Activated naive CD4-positive, alpha-beta T cell treated with anti-CD3 and anti-CD28 coated beads, Interleukin-2, amount 10 ng/mL, durations not matched to agents 7 days and 5 days (primary cell): ENCODE measurements at regions not wholly inside any gene's neighbourhood (a gene's known extent, or its start where the extent isn't known, plus 50 kb on each side); places are given as distances from the start of the nearest gene placed in this dataset.

Source experiments
- CTCF ChIA-PET: fragments of 350-600 bp; sonication (Branson Sonifier 250); formaldehyde crosslinking; loops from one replicate; lab custom pipeline; 2021; ENCODE audit warnings: antibody characterized with exemption; lab: Charles Lee
- DNase-seq: peaks from one replicate; pipeline ENCODE4 v3.0.0-alpha.2; 2020
- H3K27ac Mint-ChIP-seq: one replicate; pipeline ENCODE4 v1.8.0; 2021; ENCODE audit warnings: mild to moderate bottlenecking, moderate library complexity, mixed read lengths
- H3K27me3 Mint-ChIP-seq: one replicate; pipeline ENCODE4 v1.8.0; 2021; ENCODE audit warnings: mild to moderate bottlenecking, mixed read lengths
- H3K36me3 Mint-ChIP-seq: one replicate; pipeline ENCODE4 v1.8.0; 2021; ENCODE audit warnings: mixed read lengths
- H3K4me1 Mint-ChIP-seq: one replicate; pipeline ENCODE4 v1.8.0; 2021; ENCODE audit warnings: mixed read lengths
- H3K4me3 Mint-ChIP-seq: one replicate; pipeline ENCODE4 v1.8.0; 2021; ENCODE audit warnings: mild to moderate bottlenecking, moderate library complexity, mixed read lengths
- H3K9me3 Mint-ChIP-seq: one replicate; pipeline ENCODE4 v1.8.0; 2021; ENCODE audit warnings: mixed read lengths

- no peaks in the 10 kb centered on the region for H3K4me1 Mint-ChIP-seq
- DNase-seq: no peak
- no peaks in the 10 kb centered on the region for H3K36me3 Mint-ChIP-seq
- CTCF ChIA-PET: no interaction called here
- peaks cover 2% of the 10 kb centered on the region for H3K9me3 Mint-ChIP-seq
- no peaks in the 10 kb centered on the region for H3K27me3 Mint-ChIP-seq
- H3K4me3 Mint-ChIP-seq: no peak overlapping the region
- no peak overlapping the region for H3K27ac Mint-ChIP-seq
Measured at GRCh38 chr16:49019831-49020230, 261.8 kb downstream of the CBLN1 start.

- Mint-ChIP-seq H3K27ac (no peak overlapping the region), H3K4me3 (no peak overlapping the region), H3K36me3 (no peaks in the 10 kb centered on the region), H3K27me3 (no peaks in the 10 kb centered on the region), H3K9me3 (peaks cover 7% of the 10 kb centered on the region), H3K4me1 (no peaks in the 10 kb centered on the region)
- no peak for DNase-seq
- CTCF ChIA-PET: no interaction called here
Measured at GRCh38 chr16:49019081-49019633, 262.5 kb downstream of the CBLN1 start.

DNA sequence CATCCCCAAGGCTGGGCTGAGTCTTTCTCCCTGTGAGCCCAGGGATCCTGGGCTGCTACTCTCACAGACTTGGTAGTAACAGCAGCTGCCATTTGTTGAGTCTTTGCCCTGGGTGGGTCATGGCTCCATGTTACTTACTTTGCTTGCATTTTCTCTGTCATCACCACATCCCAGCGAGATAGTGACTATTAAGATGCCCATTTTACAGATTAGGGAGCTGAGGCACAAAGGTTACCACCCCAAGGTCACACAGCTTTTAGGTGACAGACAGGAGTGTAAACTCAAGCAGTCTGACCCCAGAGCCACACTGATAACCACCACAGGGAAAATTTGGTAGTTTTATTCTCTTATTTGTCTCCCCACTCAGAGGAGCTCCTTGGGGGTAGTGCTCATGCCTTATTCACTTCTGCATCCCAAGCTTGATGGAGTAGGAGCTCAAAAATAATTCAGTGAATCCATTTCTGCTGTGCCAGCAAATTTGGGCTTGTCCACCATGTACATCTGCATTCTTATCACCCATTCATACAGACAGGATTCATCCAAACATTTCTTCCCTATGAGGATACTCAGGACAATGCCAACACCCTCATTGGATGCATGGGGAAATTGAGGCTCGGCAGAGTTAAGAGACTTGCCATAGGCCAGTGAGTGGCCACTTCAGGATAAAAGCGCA, 263.2 kb downstream of the CBLN1 start:
- H3K27me3 Mint-ChIP-seq: no peaks in the 10 kb centered on the region
- peaks cover 8% of the 10 kb centered on the region for H3K9me3 Mint-ChIP-seq
- H3K36me3 Mint-ChIP-seq: no peaks in the 10 kb centered on the region
- H3K27ac Mint-ChIP-seq: no peak overlapping the region
- CTCF ChIA-PET: no interaction called here
- no peak overlapping the region for H3K4me3 Mint-ChIP-seq
- H3K4me1 Mint-ChIP-seq: no peaks in the 10 kb centered on the region
- no peak for DNase-seq

DNA sequence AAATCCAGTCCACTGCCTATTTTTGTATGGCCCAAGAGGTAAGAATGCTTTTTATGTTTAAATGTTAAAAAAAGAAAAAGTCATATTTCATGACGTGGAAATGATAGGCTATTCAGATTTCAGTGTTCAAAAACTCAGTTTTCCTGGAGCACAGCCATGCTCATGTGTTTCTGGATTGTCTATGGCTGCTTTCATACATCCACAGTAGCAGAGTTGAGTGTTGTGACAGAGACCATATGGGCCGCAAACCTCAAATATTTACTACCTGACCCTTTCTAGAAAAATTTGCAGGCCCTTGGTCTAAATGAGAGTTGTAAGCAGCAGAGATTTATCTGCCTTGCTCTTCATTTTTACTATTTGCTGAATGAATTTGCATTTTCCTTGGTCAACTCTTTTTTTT, 264.1 kb downstream of the CBLN1 start:
- CTCF ChIA-PET: no interaction called here
- Mint-ChIP-seq H3K4me1 (no peaks in the 10 kb centered on the region), H3K27me3 (no peaks in the 10 kb centered on the region), H3K4me3 (no peak overlapping the region), H3K27ac (no peak overlapping the region), H3K36me3 (no peaks in the 10 kb centered on the region), H3K9me3 (peaks cover 8% of the 10 kb centered on the region)
- no peak for DNase-seq

GRCh38 chr16:49016461-49016860, 265.2 kb downstream of the CBLN1 start:
- Mint-ChIP-seq H3K9me3 (peaks cover 10% of the 10 kb centered on the region), H3K4me1 (no peaks in the 10 kb centered on the region), H3K36me3 (no peaks in the 10 kb centered on the region), H3K27me3 (no peaks in the 10 kb centered on the region), H3K27ac (no peak overlapping the region), H3K4me3 (no peak overlapping the region)
- CTCF ChIA-PET: no interaction called here
- DNase-seq: no peak

GRCh38 chr16:49015225-49015592, 266.4 kb downstream of the CBLN1 start:
- CTCF ChIA-PET: no interaction called here
- no peak overlapping the region for H3K27ac Mint-ChIP-seq
- H3K27me3 Mint-ChIP-seq: no peaks in the 10 kb centered on the region
- no peaks in the 10 kb centered on the region for H3K36me3 Mint-ChIP-seq
- H3K4me3 Mint-ChIP-seq: no peak overlapping the region
- no peak for DNase-seq
- H3K4me1 Mint-ChIP-seq: no peaks in the 10 kb centered on the region
- H3K9me3 Mint-ChIP-seq: peaks cover 8% of the 10 kb centered on the region

DNA sequence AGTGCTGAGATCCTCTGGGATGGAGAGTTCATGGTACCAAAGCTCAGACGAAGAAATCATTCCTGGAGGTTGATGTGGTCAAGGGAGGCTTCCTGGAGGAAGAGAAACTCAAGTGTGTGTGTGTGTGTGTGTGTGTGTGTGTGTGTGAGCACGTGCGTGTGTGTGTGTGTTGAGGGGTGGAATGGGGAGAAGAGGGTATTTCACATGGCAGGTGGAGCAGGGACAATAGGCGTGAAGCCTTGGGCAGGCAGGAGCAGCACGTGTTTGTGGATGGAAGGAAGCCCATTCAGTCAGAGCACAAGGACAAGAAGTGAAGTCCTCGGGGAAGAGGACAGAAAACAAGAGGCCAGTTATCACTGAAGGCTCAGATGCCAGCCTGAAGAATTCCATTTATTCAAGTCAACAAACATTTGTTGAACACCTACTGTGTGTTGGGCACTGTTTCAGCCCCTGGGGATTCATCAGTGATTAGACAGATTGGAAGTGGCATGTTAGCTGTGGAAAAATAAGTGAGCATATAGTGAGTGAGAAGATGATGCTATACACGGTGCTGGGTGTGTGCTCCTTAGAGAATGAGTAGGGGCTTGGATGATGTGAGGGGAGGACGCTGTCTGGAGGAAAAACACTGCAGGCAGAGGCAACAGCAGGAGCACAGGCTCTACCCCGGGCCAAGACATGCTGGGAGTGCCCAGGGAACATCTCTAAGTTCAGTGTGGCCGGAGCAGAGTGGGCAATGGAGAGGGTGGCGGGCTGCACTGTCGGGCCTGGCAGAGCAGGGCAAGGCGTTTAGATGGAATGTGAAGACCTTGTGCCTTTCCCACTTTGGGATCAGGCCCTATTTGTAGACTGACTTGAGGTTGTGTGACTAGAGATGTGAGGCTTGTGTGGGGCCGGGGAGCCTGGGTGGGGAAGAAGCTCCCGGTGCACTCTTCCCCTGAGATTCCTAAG, 267.1 kb downstream of the CBLN1 start:
- H3K4me1 Mint-ChIP-seq: no peaks in the 10 kb centered on the region
- CTCF ChIA-PET: no interaction called here
- no peak overlapping the region for H3K4me3 Mint-ChIP-seq
- H3K36me3 Mint-ChIP-seq: no peaks in the 10 kb centered on the region
- DNase-seq: no peak
- peaks cover 8% of the 10 kb centered on the region for H3K9me3 Mint-ChIP-seq
- H3K27me3 Mint-ChIP-seq: no peaks in the 10 kb centered on the region
- H3K27ac Mint-ChIP-seq: no peak overlapping the region

DNA sequence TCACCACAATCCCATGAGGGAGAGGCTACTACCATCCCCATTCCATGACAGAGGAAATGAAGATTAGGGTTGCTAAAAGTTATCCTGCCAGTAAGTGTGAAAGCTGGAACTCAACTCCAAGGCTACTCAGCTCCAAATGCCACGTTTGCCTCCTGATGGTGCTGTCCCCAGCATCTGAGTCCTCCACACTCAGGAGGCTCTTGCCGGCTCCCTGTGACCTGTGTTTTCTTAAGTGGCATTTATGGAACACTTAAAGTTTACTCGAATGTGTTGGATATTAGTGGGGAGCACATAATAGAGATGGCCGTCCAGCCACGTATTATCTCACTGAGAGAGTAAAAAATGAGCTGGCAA, 267.9 kb downstream of the CBLN1 start:
- H3K4me1 Mint-ChIP-seq: no peaks in the 10 kb centered on the region
- H3K27me3 Mint-ChIP-seq: no peaks in the 10 kb centered on the region
- H3K9me3 Mint-ChIP-seq: peaks cover 8% of the 10 kb centered on the region
- H3K27ac Mint-ChIP-seq: no peak overlapping the region
- CTCF ChIA-PET: no interaction called here
- H3K4me3 Mint-ChIP-seq: no peak overlapping the region
- no peak for DNase-seq
- no peaks in the 10 kb centered on the region for H3K36me3 Mint-ChIP-seq

- no peaks in the 10 kb centered on the region for H3K36me3 Mint-ChIP-seq
- CTCF ChIA-PET: no interaction called here
- no peaks in the 10 kb centered on the region for H3K27me3 Mint-ChIP-seq
- H3K9me3 Mint-ChIP-seq: peaks cover 8% of the 10 kb centered on the region
- no peak overlapping the region for H3K4me3 Mint-ChIP-seq
- no peak overlapping the region for H3K27ac Mint-ChIP-seq
- H3K4me1 Mint-ChIP-seq: no peaks in the 10 kb centered on the region
- no peak for DNase-seq
Measured at GRCh38 chr16:49012961-49013726, 268.5 kb downstream of the CBLN1 start.

DNA sequence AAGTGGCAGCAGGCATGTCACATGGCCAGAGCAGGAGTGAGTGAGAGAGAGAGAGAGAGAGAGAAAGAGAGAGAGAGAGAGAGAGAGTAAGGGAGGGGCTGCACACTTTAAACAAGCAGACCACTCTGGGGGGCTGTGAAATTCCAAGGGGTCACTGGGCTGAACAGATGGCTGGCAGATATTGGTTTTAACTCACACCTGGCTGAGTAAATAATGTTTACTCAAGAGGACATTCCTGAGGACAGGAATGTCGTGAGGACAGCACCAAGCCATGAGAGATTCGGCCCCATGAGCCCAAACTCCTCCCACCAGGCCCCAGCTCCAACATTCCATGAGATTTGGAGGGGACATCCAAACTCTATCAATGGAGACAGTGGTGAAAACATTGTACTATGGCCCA, 269.7 kb downstream of the CBLN1 start:
- DNase-seq: no peak
- H3K9me3 Mint-ChIP-seq: peaks cover 8% of the 10 kb centered on the region
- H3K4me1 Mint-ChIP-seq: no peaks in the 10 kb centered on the region
- no peaks in the 10 kb centered on the region for H3K27me3 Mint-ChIP-seq
- H3K27ac Mint-ChIP-seq: no peak overlapping the region
- CTCF ChIA-PET: no interaction called here
- no peaks in the 10 kb centered on the region for H3K36me3 Mint-ChIP-seq
- H3K4me3 Mint-ChIP-seq: no peak overlapping the region

DNA sequence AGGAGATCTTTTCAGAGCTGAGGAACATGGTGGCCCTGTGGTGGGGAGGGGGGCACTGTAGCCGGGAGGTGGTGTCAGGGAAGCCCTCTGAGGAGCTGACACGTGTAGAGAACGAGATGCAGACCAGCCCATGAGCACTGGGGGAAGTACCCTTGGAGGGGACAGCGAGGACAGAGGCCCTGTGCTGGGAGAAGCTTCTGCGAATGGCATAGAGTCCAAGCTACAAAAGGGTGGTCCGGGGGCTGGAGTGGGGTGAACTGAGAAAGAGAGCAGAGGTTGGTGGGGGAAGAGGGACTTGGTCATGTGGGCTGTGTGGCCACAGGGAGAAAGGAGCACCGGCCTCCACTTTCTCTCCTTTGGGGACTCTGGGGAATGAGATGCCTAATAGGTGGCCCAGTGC, 270.8 kb downstream of the CBLN1 start:
- Mint-ChIP-seq H3K9me3 (peaks cover 10% of the 10 kb centered on the region), H3K36me3 (no peaks in the 10 kb centered on the region), H3K27me3 (no peaks in the 10 kb centered on the region), H3K4me1 (no peaks in the 10 kb centered on the region), H3K4me3 (no peak overlapping the region), H3K27ac (no peak overlapping the region)
- CTCF ChIA-PET: no interaction called here
- no peak for DNase-seq

DNA sequence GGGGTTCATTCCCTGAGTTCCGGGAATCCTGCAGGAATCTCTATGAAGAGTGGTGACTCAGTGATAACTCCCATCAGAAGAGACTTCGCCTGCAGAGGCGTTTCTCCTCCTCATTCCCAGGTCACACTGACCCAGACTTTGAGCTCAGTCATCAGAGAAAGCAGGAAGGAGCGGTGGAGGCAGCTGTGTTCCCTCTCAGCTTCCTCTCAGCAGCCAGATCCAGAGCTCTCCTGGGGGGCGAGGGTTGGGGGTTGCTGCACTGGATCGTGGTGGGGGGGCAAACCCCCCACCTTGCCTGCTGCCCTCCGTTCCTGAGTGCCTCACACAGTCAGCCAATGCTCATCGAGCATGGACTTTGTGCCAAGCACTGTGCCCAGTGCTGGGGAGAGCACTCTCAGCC, 271.2 kb downstream of the CBLN1 start:
- H3K4me1 Mint-ChIP-seq: no peaks in the 10 kb centered on the region
- no peaks in the 10 kb centered on the region for H3K27me3 Mint-ChIP-seq
- DNase-seq: no peak
- no peak overlapping the region for H3K27ac Mint-ChIP-seq
- CTCF ChIA-PET: no interaction called here
- no peak overlapping the region for H3K4me3 Mint-ChIP-seq
- H3K9me3 Mint-ChIP-seq: peaks cover 10% of the 10 kb centered on the region
- H3K36me3 Mint-ChIP-seq: no peaks in the 10 kb centered on the region

DNA sequence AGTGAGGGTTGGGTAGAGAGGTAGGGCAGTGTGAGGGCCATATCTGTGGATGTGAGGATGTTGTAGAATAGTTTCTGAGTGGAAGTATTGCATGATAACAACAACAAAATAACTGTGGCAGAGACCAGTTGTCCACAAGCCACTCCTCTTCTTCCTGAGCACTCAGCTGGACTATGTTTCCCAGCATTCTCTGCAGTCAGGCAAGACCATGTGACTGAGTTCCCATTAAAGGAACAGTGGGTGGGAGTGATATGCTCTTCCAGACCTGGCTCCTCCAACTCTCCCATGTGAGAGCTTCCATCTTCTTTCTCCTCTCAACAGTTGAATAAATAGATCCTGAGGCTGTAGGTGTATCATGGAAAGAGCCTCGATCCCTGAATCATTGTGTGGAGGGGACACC, 272.4 kb downstream of the CBLN1 start:
- no peaks in the 10 kb centered on the region for H3K27me3 Mint-ChIP-seq
- H3K9me3 Mint-ChIP-seq: peaks cover 6% of the 10 kb centered on the region
- no peaks in the 10 kb centered on the region for H3K36me3 Mint-ChIP-seq
- no peak overlapping the region for H3K27ac Mint-ChIP-seq
- H3K4me1 Mint-ChIP-seq: no peaks in the 10 kb centered on the region
- H3K4me3 Mint-ChIP-seq: no peak overlapping the region
- no peak for DNase-seq
- CTCF ChIA-PET: no interaction called here

- Mint-ChIP-seq H3K27me3 (no peaks in the 10 kb centered on the region), H3K9me3 (peaks cover 2% of the 10 kb centered on the region), H3K36me3 (no peaks in the 10 kb centered on the region), H3K4me1 (no peaks in the 10 kb centered on the region), H3K27ac (no peak overlapping the region), H3K4me3 (no peak overlapping the region)
- DNase-seq: no peak
- CTCF ChIA-PET: no interaction called here
Measured at GRCh38 chr16:49003992-49004391, 277.6 kb downstream of the CBLN1 start.
